ENCODE measurements at regions not wholly inside any gene's neighbourhood (a gene's known extent, or its start where the extent isn't known, plus 50 kb on each side); places are given as distances from the start of the nearest gene placed in this dataset.

- TF ChIP-seq, protein P1, sequence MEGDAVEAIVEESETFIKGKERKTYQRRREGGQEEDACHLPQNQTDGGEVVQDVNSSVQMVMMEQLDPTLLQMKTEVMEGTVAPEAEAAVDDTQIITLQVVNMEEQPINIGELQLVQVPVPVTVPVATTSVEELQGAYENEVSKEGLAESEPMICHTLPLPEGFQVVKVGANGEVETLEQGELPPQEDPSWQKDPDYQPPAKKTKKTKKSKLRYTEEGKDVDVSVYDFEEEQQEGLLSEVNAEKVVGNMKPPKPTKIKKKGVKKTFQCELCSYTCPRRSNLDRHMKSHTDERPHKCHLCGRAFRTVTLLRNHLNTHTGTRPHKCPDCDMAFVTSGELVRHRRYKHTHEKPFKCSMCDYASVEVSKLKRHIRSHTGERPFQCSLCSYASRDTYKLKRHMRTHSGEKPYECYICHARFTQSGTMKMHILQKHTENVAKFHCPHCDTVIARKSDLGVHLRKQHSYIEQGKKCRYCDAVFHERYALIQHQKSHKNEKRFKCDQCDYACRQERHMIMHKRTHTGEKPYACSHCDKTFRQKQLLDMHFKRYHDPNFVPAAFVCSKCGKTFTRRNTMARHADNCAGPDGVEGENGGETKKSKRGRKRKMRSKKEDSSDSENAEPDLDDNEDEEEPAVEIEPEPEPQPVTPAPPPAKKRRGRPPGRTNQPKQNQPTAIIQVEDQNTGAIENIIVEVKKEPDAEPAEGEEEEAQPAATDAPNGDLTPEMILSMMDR (IDR thresholded peaks at IDR 0.05; ENCODE audit: partially characterized antibody, unreplicated experiment): no peak
- Mint-ChIP-seq H3K4me3 (ENCODE audit: unreplicated experiment) (no peak overlapping the region), H3K4me1 (ENCODE audit: low read depth, unreplicated experiment) (no peaks in the 10 kb centered on the region), H3K36me3 (ENCODE audit: unreplicated experiment) (no peaks in the 10 kb centered on the region), H3K9me3 (ENCODE audit: unreplicated experiment) (no peaks in the 10 kb centered on the region), H3K27me3 (ENCODE audit: unreplicated experiment) (peaks cover 11% of the 10 kb centered on the region), H3K27ac (ENCODE audit: unreplicated experiment) (no peak overlapping the region)
- DNase-seq: no peak
These were observed 105.3 kb downstream of the SLC6A15 start for GRCh38 chr12:84807249-84807648.

- peaks cover 11% of the 10 kb centered on the region for H3K27me3 Mint-ChIP-seq (ENCODE audit: unreplicated experiment)
- no peak for DNase-seq
- H3K27ac Mint-ChIP-seq (ENCODE audit: unreplicated experiment): no peak overlapping the region
- H3K36me3 Mint-ChIP-seq (ENCODE audit: unreplicated experiment): no peaks in the 10 kb centered on the region
- H3K4me1 Mint-ChIP-seq (ENCODE audit: low read depth, unreplicated experiment): no peaks in the 10 kb centered on the region
- no peak overlapping the region for H3K4me3 Mint-ChIP-seq (ENCODE audit: unreplicated experiment)
- TF ChIP-seq, protein P1 (IDR thresholded peaks at IDR 0.05; ENCODE audit: partially characterized antibody, unreplicated experiment): no peak
- no peaks in the 10 kb centered on the region for H3K9me3 Mint-ChIP-seq (ENCODE audit: unreplicated experiment)
These were observed 107.1 kb downstream of the SLC6A15 start for GRCh38 chr12:84805474-84805858.

DNA sequence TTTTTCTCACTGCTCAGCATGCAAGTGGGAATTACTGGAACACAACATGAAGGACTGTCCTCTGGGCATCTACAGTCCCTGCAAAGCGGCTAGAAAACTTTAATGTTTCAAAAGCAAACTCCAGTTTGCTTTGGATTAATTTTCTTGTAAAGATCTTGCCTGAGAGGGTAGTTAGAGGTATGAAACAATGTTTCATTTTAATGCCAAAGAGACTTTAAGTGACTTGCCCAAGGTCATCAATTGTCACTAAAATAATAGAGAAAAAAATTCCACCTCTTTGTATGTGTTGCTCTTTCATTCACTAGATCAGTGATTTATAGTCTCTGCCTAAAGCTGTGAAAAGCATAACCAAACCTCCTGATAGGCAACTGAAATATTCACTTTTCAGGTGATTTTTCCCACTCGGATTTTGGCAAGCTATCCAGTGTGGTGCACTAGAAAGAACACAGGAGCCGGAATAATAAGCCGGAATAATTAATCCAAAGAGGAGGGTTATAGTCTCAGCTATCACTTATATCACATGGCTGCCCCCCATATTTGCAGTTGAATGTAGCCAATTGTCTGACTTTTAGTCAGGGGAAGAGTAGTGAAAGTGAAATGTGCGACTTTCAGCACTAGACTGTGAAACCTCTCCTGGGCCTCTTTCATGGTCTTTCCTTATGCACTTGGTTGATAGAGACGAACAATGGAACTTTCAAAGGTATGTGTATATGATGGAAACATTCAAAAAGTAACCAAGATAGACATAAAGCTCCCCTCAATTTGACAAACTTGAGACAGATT, 107.7 kb downstream of the SLC6A15 start:
- Mint-ChIP-seq H3K36me3 (ENCODE audit: unreplicated experiment) (no peaks in the 10 kb centered on the region), H3K9me3 (ENCODE audit: unreplicated experiment) (no peaks in the 10 kb centered on the region), H3K4me3 (ENCODE audit: unreplicated experiment) (no peak overlapping the region), H3K4me1 (ENCODE audit: low read depth, unreplicated experiment) (no peaks in the 10 kb centered on the region), H3K27me3 (ENCODE audit: unreplicated experiment) (peaks cover 11% of the 10 kb centered on the region), H3K27ac (ENCODE audit: unreplicated experiment) (no peak overlapping the region)
- DNase-seq: no peak
- TF ChIP-seq, protein P1 (IDR thresholded peaks at IDR 0.05; ENCODE audit: partially characterized antibody, unreplicated experiment): no peak

- Mint-ChIP-seq H3K4me3 (ENCODE audit: unreplicated experiment) (no peak overlapping the region), H3K27me3 (ENCODE audit: unreplicated experiment) (peaks cover 11% of the 10 kb centered on the region), H3K9me3 (ENCODE audit: unreplicated experiment) (no peaks in the 10 kb centered on the region), H3K36me3 (ENCODE audit: unreplicated experiment) (no peaks in the 10 kb centered on the region), H3K27ac (ENCODE audit: unreplicated experiment) (no peak overlapping the region), H3K4me1 (ENCODE audit: low read depth, unreplicated experiment) (no peaks in the 10 kb centered on the region)
- DNase-seq: no peak
- TF ChIP-seq, protein P1 (IDR thresholded peaks at IDR 0.05; ENCODE audit: partially characterized antibody, unreplicated experiment): no peak
These were observed 108.9 kb downstream of the SLC6A15 start for GRCh38 chr12:84803661-84804060.

- Mint-ChIP-seq H3K27ac (ENCODE audit: unreplicated experiment) (no peak overlapping the region), H3K27me3 (ENCODE audit: unreplicated experiment) (peaks cover 9% of the 10 kb centered on the region), H3K9me3 (ENCODE audit: unreplicated experiment) (no peaks in the 10 kb centered on the region), H3K4me3 (ENCODE audit: unreplicated experiment) (no peak overlapping the region), H3K4me1 (ENCODE audit: low read depth, unreplicated experiment) (no peaks in the 10 kb centered on the region), H3K36me3 (ENCODE audit: unreplicated experiment) (no peaks in the 10 kb centered on the region)
- DNase-seq: no peak
- TF ChIP-seq, protein P1 (IDR thresholded peaks at IDR 0.05; ENCODE audit: partially characterized antibody, unreplicated experiment): no peak
These were observed 110.4 kb downstream of the SLC6A15 start for GRCh38 chr12:84802161-84802560.

All from glutamatergic neuron (in vitro differentiated cells).